CD14-positive monocyte (primary cell): ENCODE measurements at regions not wholly inside any gene's neighbourhood (a gene's known extent, or its start where the extent isn't known, plus 50 kb on each side); places are given as distances from the start of the nearest gene placed in this dataset.

Experiments
- DNase-seq, 3 donors: peaks; one replicate each; pipeline ENCODE4 v3.0.0-alpha.2; 2011 to 2022
- H2AFZ ChIP-seq: 2 replicates; pipeline ENCODE4 v1.6.0; 2012; ENCODE audit warnings: mild to moderate bottlenecking, low read depth, low read length, inconsistent platforms; ENCODE audit not compliant: insufficient read depth, poor library complexity, severe bottlenecking
- H3K27ac ChIP-seq, 2 donors: 1 replicate in 1 of 2; 2 replicates in 1 of 2; pipeline ENCODE4 v1.5.1; 2012 to 2013; ENCODE audit warnings: low read length in 2 of 2, control low read depth in 1 of 2, inconsistent platforms in 1 of 2, low read depth in 1 of 2, mild to moderate bottlenecking in 1 of 2
- H3K27me3 ChIP-seq, 2 donors: one replicate each; pipeline versions ENCODE4 v1.6.0 to v1.6.1; 2011 to 2013; ENCODE audit warnings: low read length in 2 of 2; ENCODE audit not compliant: control insufficient read depth in 2 of 2, insufficient read depth in 2 of 2
- H3K36me3 ChIP-seq, 2 donors: replicated peaks in 1 of 2; 1 replicate in 1 of 2; 2 replicates in 1 of 2; pipeline versions ENCODE4 v1.5.1 to v1.6.1; 2012 to 2013; ENCODE audit warnings: low read length in 2 of 2, control low read depth in 1 of 2, inconsistent platforms in 1 of 2, mild to moderate bottlenecking in 1 of 2; ENCODE audit not compliant: insufficient read depth in 2 of 2, control insufficient read depth in 1 of 2
- H3K4me1 ChIP-seq, 2 donors: 1 replicate in 1 of 2; 2 replicates in 1 of 2; pipeline versions ENCODE4 v1.5.1 to v1.6.1; 2012 to 2013; ENCODE audit warnings: low read length in 2 of 2, control low read depth in 1 of 2, inconsistent platforms in 1 of 2, mild to moderate bottlenecking in 1 of 2, moderate library complexity in 1 of 2; ENCODE audit not compliant: insufficient read depth in 2 of 2, control insufficient read depth in 1 of 2
- H3K4me2 ChIP-seq: replicated peaks from 2 replicates; pipeline ENCODE3; 2012; ENCODE audit warnings: low read length, moderate library complexity, mild to moderate bottlenecking; ENCODE audit not compliant: poor library complexity, severe bottlenecking; ENCODE audit errors: extremely low read depth
- H3K4me3 ChIP-seq, 3 experiments: fragments of 200-600 bp in 1 of 3; sonication (generic) in 1 of 3; replicated peaks in 1 of 3; 1 replicate in 2 of 3; 2 replicates in 1 of 3; pipeline ENCODE4 v1.5.1; 2011 to 2013; ENCODE audit warnings: low read length in 3 of 3, mild to moderate bottlenecking in 3 of 3, control low read depth in 2 of 3, low read depth in 2 of 3, inconsistent platforms in 1 of 3, moderate library complexity in 1 of 3
- H3K79me2 ChIP-seq: 2 replicates; pipeline ENCODE4 v1.6.0; 2012; ENCODE audit warnings: mild to moderate bottlenecking, control low read depth, inconsistent platforms, low read length, moderate library complexity; ENCODE audit not compliant: insufficient read depth
- H3K9ac ChIP-seq: 2 replicates; pipeline ENCODE4 v1.6.0; 2017; ENCODE audit warnings: low read length, mild to moderate bottlenecking; ENCODE audit not compliant: insufficient read depth, poor library complexity, severe bottlenecking
- H3K9me3 ChIP-seq, 2 donors: replicated peaks in 1 of 2; 1 replicate in 1 of 2; 2 replicates in 1 of 2; pipeline versions ENCODE4 v1.5.1 to v1.6.1; 2012 to 2013; ENCODE audit warnings: low read length in 2 of 2, control low read depth in 1 of 2; ENCODE audit not compliant: control insufficient read depth in 1 of 2, insufficient read depth in 1 of 2
- H4K20me1 ChIP-seq: 2 replicates; pipeline ENCODE4 v1.6.0; 2012; ENCODE audit warnings: mild to moderate bottlenecking, low read length, control low read depth, moderate library complexity; ENCODE audit not compliant: insufficient read depth
- H3K27ac Mint-ChIP-seq, 7 donors: one replicate each; pipeline ENCODE4 v1.8.0; 2020; ENCODE audit warnings: mild to moderate bottlenecking in 7 of 7, mixed read lengths in 7 of 7, moderate library complexity in 6 of 7, inconsistent platforms in 2 of 7
- H3K27me3 Mint-ChIP-seq, 3 donors: one replicate each; pipeline ENCODE4 v1.8.0; 2021 to 2022; ENCODE audit warnings: low read depth in 3 of 3, mild to moderate bottlenecking in 3 of 3, mixed read lengths in 3 of 3, moderate library complexity in 3 of 3, inconsistent platforms in 1 of 3
- H3K36me3 Mint-ChIP-seq, 2 donors: one replicate each; pipeline ENCODE4 v1.8.0; 2020; ENCODE audit warnings: mixed read lengths in 2 of 2, inconsistent platforms in 1 of 2, mild to moderate bottlenecking in 1 of 2
- H3K4me1 Mint-ChIP-seq: one replicate; pipeline ENCODE4 v1.8.0; 2020; ENCODE audit warnings: mild to moderate bottlenecking, mixed read lengths
- H3K4me3 Mint-ChIP-seq, 2 donors: one replicate each; pipeline ENCODE4 v1.8.0; 2020; ENCODE audit warnings: mild to moderate bottlenecking in 2 of 2, mixed read lengths in 2 of 2, moderate library complexity in 1 of 2
- H3K9me3 Mint-ChIP-seq, 7 donors: one replicate each; pipeline ENCODE4 v1.8.0; 2020 to 2022; ENCODE audit warnings: mixed read lengths in 7 of 7, mild to moderate bottlenecking in 6 of 7, moderate library complexity in 6 of 7, inconsistent platforms in 2 of 7
- WGBS: methylation state at CpG from one replicate; pipeline ENCODE4 v1.1.5; 2013; ENCODE audit warnings: missing lambda C conversion rate; ENCODE audit not compliant: insufficient coverage; 5-methylcytosine and 5-hydroxymethylcytosine counted together
- intact Hi-C, 2 donors: fragments of 100-400 bp; cut with micrococcal nuclease; formaldehyde crosslinking; loops; one replicate each; pipeline versions ENCODE4 v1.15.0 to v1.15.1; 2023
- TF ChIP-seq, protein P1 (sequence below): fragments of 200-600 bp; IDR thresholded peaks from one replicate; pipeline ENCODE4 v1.8.0; 2022; ENCODE audit warnings: antibody characterized with exemption, mild to moderate bottlenecking

GRCh38 chr5:110103081-110103480 lies 413.4 kb downstream of the MAN2A1 start:
- Mint-ChIP-seq H3K27ac (no peak overlapping the region), H3K4me3 (no peak overlapping the region), H3K9me3 (peaks cover 0 to 2% (median 0%) of the 10 kb centered on the region in 7 donors), H3K36me3 (no peaks in the 10 kb centered on the region), H3K4me1 (no peaks in the 10 kb centered on the region), H3K27me3 (peaks cover 12 to 39% (median 15%) of the 10 kb centered on the region in 3 donors)
- no peaks in the 10 kb centered on the region for H4K20me1 ChIP-seq
- H3K9me3 ChIP-seq: no peaks in the 10 kb centered on the region
- no peak overlapping the region for H3K9ac ChIP-seq
- no peaks in the 10 kb centered on the region for H3K79me2 ChIP-seq
- DNase-seq: no peak
- no peak overlapping the region for H3K4me2 ChIP-seq
- H3K4me1 ChIP-seq: no peaks in the 10 kb centered on the region
- no peak overlapping the region for H3K27ac ChIP-seq
- TF ChIP-seq, protein P1, sequence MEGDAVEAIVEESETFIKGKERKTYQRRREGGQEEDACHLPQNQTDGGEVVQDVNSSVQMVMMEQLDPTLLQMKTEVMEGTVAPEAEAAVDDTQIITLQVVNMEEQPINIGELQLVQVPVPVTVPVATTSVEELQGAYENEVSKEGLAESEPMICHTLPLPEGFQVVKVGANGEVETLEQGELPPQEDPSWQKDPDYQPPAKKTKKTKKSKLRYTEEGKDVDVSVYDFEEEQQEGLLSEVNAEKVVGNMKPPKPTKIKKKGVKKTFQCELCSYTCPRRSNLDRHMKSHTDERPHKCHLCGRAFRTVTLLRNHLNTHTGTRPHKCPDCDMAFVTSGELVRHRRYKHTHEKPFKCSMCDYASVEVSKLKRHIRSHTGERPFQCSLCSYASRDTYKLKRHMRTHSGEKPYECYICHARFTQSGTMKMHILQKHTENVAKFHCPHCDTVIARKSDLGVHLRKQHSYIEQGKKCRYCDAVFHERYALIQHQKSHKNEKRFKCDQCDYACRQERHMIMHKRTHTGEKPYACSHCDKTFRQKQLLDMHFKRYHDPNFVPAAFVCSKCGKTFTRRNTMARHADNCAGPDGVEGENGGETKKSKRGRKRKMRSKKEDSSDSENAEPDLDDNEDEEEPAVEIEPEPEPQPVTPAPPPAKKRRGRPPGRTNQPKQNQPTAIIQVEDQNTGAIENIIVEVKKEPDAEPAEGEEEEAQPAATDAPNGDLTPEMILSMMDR: no peak
- H3K36me3 ChIP-seq: no peaks in the 10 kb centered on the region
- no CpG with 5 or more reads among the region's 1 CpG for WGBS
- peaks cover 19 to 40% of the 10 kb centered on the region in 2 donors for H3K27me3 ChIP-seq
- intact Hi-C loops: no loop called here
- H3K4me3 ChIP-seq: no peak overlapping the region
- H2AFZ ChIP-seq: no peak overlapping the region

GRCh38 chr5:110104060-110104725 lies 414.5 kb downstream of the MAN2A1 start:
- no peaks in the 10 kb centered on the region for H3K36me3 ChIP-seq
- no peak overlapping the region for H3K4me3 ChIP-seq
- no peak overlapping the region for H3K9ac ChIP-seq
- no peak overlapping the region for H2AFZ ChIP-seq
- no peaks in the 10 kb centered on the region for H3K36me3 Mint-ChIP-seq
- TF ChIP-seq, protein P1: no peak
- H3K4me2 ChIP-seq: no peak overlapping the region
- H3K79me2 ChIP-seq: no peaks in the 10 kb centered on the region
- 33% methylated on average over 8 of the region's 13 CpGs for WGBS
- H3K4me1 Mint-ChIP-seq: no peaks in the 10 kb centered on the region
- H3K27ac ChIP-seq: no peak overlapping the region
- H3K9me3 ChIP-seq: no peaks in the 10 kb centered on the region
- H3K27ac Mint-ChIP-seq: peak overlapping the region in 1 of 7 donors; percentile 2
- DNase-seq: no peak
- H4K20me1 ChIP-seq: no peaks in the 10 kb centered on the region
- H3K27me3 ChIP-seq: peaks cover 16 to 32% of the 10 kb centered on the region in 2 donors
- peaks cover 0 to 2% (median 0%) of the 10 kb centered on the region in 7 donors for H3K9me3 Mint-ChIP-seq
- intact Hi-C loops: no loop called here
- no peak overlapping the region for H3K4me3 Mint-ChIP-seq
- no peaks in the 10 kb centered on the region for H3K4me1 ChIP-seq
- H3K27me3 Mint-ChIP-seq: peaks cover 11 to 31% (median 15%) of the 10 kb centered on the region in 3 donors
